ENCODE measurements at regions not wholly inside any gene's neighbourhood (a gene's known extent, or its start where the extent isn't known, plus 50 kb on each side); places are given as distances from the start of the nearest gene placed in this dataset.

- Histone ChIP-seq H3K9me2 (replicated peaks; ENCODE audit: insufficient read depth, low read length) (no peaks in the 10 kb centered on the region), H3K4me1 (ENCODE audit: low read length) (0 out of 2 replicates have a peak, but pooled peaks cover 4% of the 10 kb centered on the region), H3K4me2 (ENCODE audit: low read depth, low read length) (no peak overlapping the region), H2AFZ (ENCODE audit: low read length) (no peak overlapping the region), H4K20me1 (ENCODE audit: insufficient read depth, low read length) (no peaks in the 10 kb centered on the region), H3K9ac (ENCODE audit: low read length) (no peak overlapping the region), H3K36me3 (replicated peaks; ENCODE audit: insufficient read depth, low read length) (no peaks in the 10 kb centered on the region), H3K9me3 (replicated peaks; ENCODE audit: insufficient read depth, low read length) (no peaks in the 10 kb centered on the region), H3K4me3 (ENCODE audit: low read length) (no peak overlapping the region), H3K27me3 (replicated peaks; ENCODE audit: insufficient read depth, low read length) (peaks cover 20% of the 10 kb centered on the region), H3F3A (ENCODE audit: insufficient read depth, low read length) (no peaks in the 10 kb centered on the region), H3K27ac (ENCODE audit: low read length) (no peak overlapping the region), H3K79me2 (ENCODE audit: low read length) (no peaks in the 10 kb centered on the region)
- no peak for DNase-seq
- no peak for TF ChIP-seq EZH2phosphoT487 (IDR thresholded peaks at IDR 0.05; ENCODE audit: low read length)
- TF ChIP-seq EZH2 (optimal IDR thresholded peaks at IDR 0.05; ENCODE audit: low read depth, low read length) = no peak
- TF ChIP-seq CTCF (IDR thresholded peaks at IDR 0.05; ENCODE audit: low read length) = no peak
Measured at GRCh38 chr9:129339539-129340157, 161.6 kb upstream of the IER5L start.

DNA sequence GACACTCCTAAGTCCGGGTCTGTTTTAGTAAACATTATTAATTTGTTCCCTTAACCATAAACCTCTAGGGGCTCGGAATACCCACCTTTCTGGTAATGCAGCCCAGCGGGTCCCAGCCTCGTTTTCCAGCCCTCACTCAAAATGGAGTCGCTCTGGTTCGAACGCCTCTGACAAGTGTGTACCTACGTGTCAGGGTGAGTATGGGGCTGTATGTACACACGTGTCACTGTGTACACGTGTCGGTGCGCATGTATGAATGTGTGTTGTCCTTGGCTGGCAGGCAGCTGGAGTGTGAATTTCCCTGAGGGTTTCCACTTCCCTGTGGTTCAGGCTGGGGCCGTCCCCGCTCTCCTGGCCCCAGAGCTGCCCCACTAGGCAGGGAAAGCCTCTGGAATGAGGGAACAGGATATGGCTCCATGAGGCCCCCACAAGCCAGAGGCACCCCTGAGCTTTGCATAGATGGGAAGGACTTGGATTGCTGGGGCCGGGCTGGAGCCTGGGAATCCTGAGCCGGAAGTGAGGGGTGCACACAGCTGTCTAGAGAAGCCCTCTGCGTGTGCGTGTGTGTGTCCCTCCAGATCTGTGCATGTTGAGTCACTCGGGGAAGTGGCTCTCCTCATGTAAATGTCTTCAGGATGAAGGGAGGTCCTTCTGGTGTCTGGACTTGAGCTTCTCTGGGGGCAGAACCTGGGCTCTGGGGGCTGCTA, 160.8 kb upstream of the IER5L start:
- Histone ChIP-seq H3K4me3 (ENCODE audit: low read length) (no peak overlapping the region), H3K27ac (ENCODE audit: low read length) (no peak overlapping the region), H3K9ac (ENCODE audit: low read length) (no peak overlapping the region), H4K20me1 (ENCODE audit: insufficient read depth, low read length) (no peaks in the 10 kb centered on the region), H2AFZ (ENCODE audit: low read length) (no peak overlapping the region), H3K36me3 (replicated peaks; ENCODE audit: insufficient read depth, low read length) (no peaks in the 10 kb centered on the region), H3K9me3 (replicated peaks; ENCODE audit: insufficient read depth, low read length) (no peaks in the 10 kb centered on the region), H3K27me3 (replicated peaks; ENCODE audit: insufficient read depth, low read length) (peaks cover 20% of the 10 kb centered on the region), H3K4me1 (ENCODE audit: low read length) (0 out of 2 replicates have a peak, but pooled peaks cover 4% of the 10 kb centered on the region), H3F3A (ENCODE audit: insufficient read depth, low read length) (no peaks in the 10 kb centered on the region), H3K4me2 (ENCODE audit: low read depth, low read length) (no peak overlapping the region), H3K79me2 (ENCODE audit: low read length) (no peaks in the 10 kb centered on the region), H3K9me2 (replicated peaks; ENCODE audit: insufficient read depth, low read length) (no peaks in the 10 kb centered on the region)
- no peak for DNase-seq
- TF ChIP-seq EZH2phosphoT487 (IDR thresholded peaks at IDR 0.05; ENCODE audit: low read length) (no peak), CTCF (IDR thresholded peaks at IDR 0.05; ENCODE audit: low read length) (no peak), EZH2 (optimal IDR thresholded peaks at IDR 0.05; ENCODE audit: low read depth, low read length) (no peak)

DNA sequence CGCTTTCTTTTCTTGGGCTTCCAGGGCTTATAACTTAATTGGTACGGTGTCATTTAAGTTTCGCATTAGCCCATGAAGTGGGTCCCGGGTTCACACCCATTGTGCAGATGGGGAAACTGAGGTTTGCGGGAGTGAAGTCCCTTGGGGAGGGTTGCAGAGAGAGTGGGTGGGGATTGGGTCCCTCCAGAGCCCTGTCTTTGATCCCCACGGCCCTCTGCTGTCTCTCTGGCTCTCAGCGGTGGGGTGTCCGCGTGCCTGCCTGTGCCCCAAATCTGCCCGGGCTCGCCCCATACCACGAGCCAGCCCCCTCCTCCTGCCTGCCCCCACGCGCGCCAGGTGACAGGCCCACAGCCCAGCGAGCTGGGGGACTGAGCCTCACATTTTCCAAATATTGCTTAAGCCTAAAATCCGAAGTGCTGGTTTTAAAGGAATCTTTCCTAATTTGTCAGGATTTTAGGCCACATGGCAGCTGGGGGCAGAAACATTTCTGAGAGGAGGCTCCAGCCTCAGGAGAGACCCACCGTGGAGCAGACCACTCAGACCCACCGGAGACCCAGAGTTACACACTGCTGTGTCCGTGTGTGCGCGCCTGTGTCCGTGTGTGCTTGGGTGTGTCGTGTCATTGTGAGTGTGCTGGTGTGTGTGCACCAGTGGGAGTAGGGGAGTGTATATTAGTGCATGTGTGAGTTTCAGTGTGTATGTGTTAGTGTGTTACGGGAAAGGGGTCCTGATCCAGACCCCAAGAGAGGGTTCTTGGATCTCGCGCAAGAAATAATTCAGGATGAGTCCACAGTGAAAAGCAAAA, 159.5 kb upstream of the IER5L start:
- TF ChIP-seq CTCF (IDR thresholded peaks at IDR 0.05; ENCODE audit: low read length) = no peak
- TF ChIP-seq EZH2 (optimal IDR thresholded peaks at IDR 0.05; ENCODE audit: low read depth, low read length) = no peak
- TF ChIP-seq EZH2phosphoT487 (IDR thresholded peaks at IDR 0.05; ENCODE audit: low read length) = no peak
- no peak overlapping the region for H3K27ac ChIP-seq (ENCODE audit: low read length)
- no peak overlapping the region for H2AFZ ChIP-seq (ENCODE audit: low read length)
- no peaks in the 10 kb centered on the region for H3K36me3 ChIP-seq (replicated peaks; ENCODE audit: insufficient read depth, low read length)
- H3K79me2 ChIP-seq (ENCODE audit: low read length) = no peaks in the 10 kb centered on the region
- peak overlapping the region; percentile 76; the same call in 1 of the 2 replicates for H3K4me2 ChIP-seq (ENCODE audit: low read depth, low read length)
- no peaks in the 10 kb centered on the region for H3K9me3 ChIP-seq (replicated peaks; ENCODE audit: insufficient read depth, low read length)
- H3F3A ChIP-seq (ENCODE audit: insufficient read depth, low read length) = no peaks in the 10 kb centered on the region
- H3K27me3 ChIP-seq (replicated peaks; ENCODE audit: insufficient read depth, low read length) = peaks cover 20% of the 10 kb centered on the region
- H3K9me2 ChIP-seq (replicated peaks; ENCODE audit: insufficient read depth, low read length) = no peaks in the 10 kb centered on the region
- peak overlapping the region; percentile 16; the same call in 1 of the 2 replicates for H3K4me3 ChIP-seq (ENCODE audit: low read length)
- 0 out of 2 replicates have a peak, but pooled peaks cover 4% of the 10 kb centered on the region for H3K4me1 ChIP-seq (ENCODE audit: low read length)
- DNase-seq = no peak
- H3K9ac ChIP-seq (ENCODE audit: low read length) = no peak overlapping the region
- no peaks in the 10 kb centered on the region for H4K20me1 ChIP-seq (ENCODE audit: insufficient read depth, low read length)

Data from MM.1S (cell line).